ENCODE measurements at regions not wholly inside any gene's neighbourhood (a gene's known extent, or its start where the extent isn't known, plus 50 kb on each side); places are given as distances from the start of the nearest gene placed in this dataset.

GRCh38 chr7:79930604-79931003, 204.0 kb upstream of the GNAI1 start:
- 90 to 100% methylated on average over 2 of the region's 2 CpGs for WGBS, 2 experiments (ENCODE audit: insufficient coverage in 1 of 2, insufficient read length in 1 of 2)
- Histone ChIP-seq H3K27ac (ENCODE audit: low read depth, low read length) (no peak overlapping the region), H3K9ac (ENCODE audit: extremely low read depth, low read length, poor library complexity, severe bottlenecking) (no peak overlapping the region), H3K4me1 (ENCODE audit: control insufficient read depth, insufficient read depth, low read length) (peaks cover 4% of the 10 kb centered on the region), H3K4me3 (ENCODE audit: low read length) (no peak overlapping the region), H3K9me3 (ENCODE audit: control insufficient read depth, low read length) (no peaks in the 10 kb centered on the region), H3K27me3 (ENCODE audit: control insufficient read depth, insufficient read depth, low read length, poor library complexity, severe bottlenecking) (no peaks in the 10 kb centered on the region), H3K36me3 (ENCODE audit: control insufficient read depth, insufficient read depth, low read length) (no peaks in the 10 kb centered on the region)
- TF ChIP-seq CTCF (conservative IDR thresholded peaks at IDR 0.05) = no peak
- Mint-ChIP-seq H3K9me3 (no peaks in the 10 kb centered on the region), H3K4me1 (no peaks in the 10 kb centered on the region), H3K36me3 (ENCODE audit: low read depth) (no peaks in the 10 kb centered on the region), H3K27me3 (ENCODE audit: insufficient read depth) (no peaks in the 10 kb centered on the region), H3K27ac (no peak overlapping the region), H3K4me3 (no peak overlapping the region)
- no peak for DNase-seq

DNA sequence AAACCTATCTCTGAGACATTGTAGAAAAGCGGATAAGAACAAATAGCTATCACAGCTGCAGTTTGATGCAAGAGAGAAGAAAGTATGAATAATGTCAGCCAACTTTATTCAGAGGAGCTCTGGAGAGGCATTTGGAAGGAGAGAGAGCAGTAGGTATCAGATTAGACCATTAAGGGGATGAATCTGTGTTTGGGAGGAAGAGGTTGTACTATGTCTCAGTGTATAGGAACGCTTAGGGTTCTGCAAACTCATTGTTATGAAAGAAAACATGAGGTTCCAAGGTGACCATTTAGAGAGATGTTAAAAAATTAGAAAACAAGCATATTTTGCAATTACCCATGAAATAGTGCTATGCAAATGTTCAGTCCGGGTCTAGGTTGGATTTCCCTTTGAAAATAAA, 207.5 kb upstream of the GNAI1 start:
- no peak overlapping the region for H3K27ac Mint-ChIP-seq
- no peaks in the 10 kb centered on the region for H3K9me3 Mint-ChIP-seq
- no peak for DNase-seq
- H3K27ac ChIP-seq (ENCODE audit: low read depth, low read length) = no peak overlapping the region
- H3K9ac ChIP-seq (ENCODE audit: extremely low read depth, low read length, poor library complexity, severe bottlenecking) = no peak overlapping the region
- H3K9me3 ChIP-seq (ENCODE audit: control insufficient read depth, low read length) = no peaks in the 10 kb centered on the region
- H3K27me3 ChIP-seq (ENCODE audit: control insufficient read depth, insufficient read depth, low read length, poor library complexity, severe bottlenecking) = no peaks in the 10 kb centered on the region
- no peak for TF ChIP-seq CTCF (conservative IDR thresholded peaks at IDR 0.05)
- peaks cover 4% of the 10 kb centered on the region for H3K4me1 ChIP-seq (ENCODE audit: control insufficient read depth, insufficient read depth, low read length)
- no peak overlapping the region for H3K4me3 ChIP-seq (ENCODE audit: low read length)
- no peaks in the 10 kb centered on the region for H3K27me3 Mint-ChIP-seq (ENCODE audit: insufficient read depth)
- H3K4me3 Mint-ChIP-seq = no peak overlapping the region
- H3K36me3 ChIP-seq (ENCODE audit: control insufficient read depth, insufficient read depth, low read length) = no peaks in the 10 kb centered on the region
- H3K36me3 Mint-ChIP-seq (ENCODE audit: low read depth) = no peaks in the 10 kb centered on the region
- no peaks in the 10 kb centered on the region for H3K4me1 Mint-ChIP-seq
- 82 to 93% methylated on average over 2 to 3 of the region's 3 CpGs for WGBS, 2 experiments (ENCODE audit: insufficient coverage in 1 of 2, insufficient read length in 1 of 2)

DNA sequence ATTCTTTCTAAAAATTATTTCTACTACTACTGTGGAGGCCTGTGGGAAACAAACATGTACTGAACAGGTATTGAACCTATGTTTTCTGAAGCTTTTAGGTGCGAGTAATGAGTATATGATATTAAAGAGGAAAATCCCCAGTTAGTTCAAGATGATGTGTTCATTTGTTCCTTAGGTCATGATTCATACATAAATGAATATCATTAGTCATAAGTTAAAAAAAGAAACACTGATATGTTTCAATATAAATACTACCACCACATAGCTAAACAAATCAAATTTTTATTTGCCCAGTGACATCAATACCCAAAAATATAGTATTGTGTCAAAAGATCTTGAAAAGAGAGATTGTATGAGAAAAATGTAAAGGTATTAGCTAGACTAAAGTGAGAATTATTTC, 210.7 kb upstream of the GNAI1 start:
- Histone ChIP-seq H3K27ac (ENCODE audit: low read depth, low read length) (no peak overlapping the region), H3K36me3 (ENCODE audit: control insufficient read depth, insufficient read depth, low read length) (no peaks in the 10 kb centered on the region), H3K27me3 (ENCODE audit: control insufficient read depth, insufficient read depth, low read length, poor library complexity, severe bottlenecking) (no peaks in the 10 kb centered on the region), H3K9me3 (ENCODE audit: control insufficient read depth, low read length) (no peaks in the 10 kb centered on the region), H3K9ac (ENCODE audit: extremely low read depth, low read length, poor library complexity, severe bottlenecking) (no peak overlapping the region), H3K4me1 (ENCODE audit: control insufficient read depth, insufficient read depth, low read length) (no peaks in the 10 kb centered on the region), H3K4me3 (ENCODE audit: low read length) (no peak overlapping the region)
- no peaks in the 10 kb centered on the region for H3K27me3 Mint-ChIP-seq (ENCODE audit: insufficient read depth)
- H3K9me3 Mint-ChIP-seq = no peaks in the 10 kb centered on the region
- no peaks in the 10 kb centered on the region for H3K36me3 Mint-ChIP-seq (ENCODE audit: low read depth)
- 93% methylated on average over 1 of the region's 1 CpG; no CpG with 5 or more reads in 1 of the 2 experiments for WGBS, 2 experiments (ENCODE audit: insufficient coverage in 1 of 2, insufficient read length in 1 of 2)
- DNase-seq = no peak
- no peak overlapping the region for H3K4me3 Mint-ChIP-seq
- no peak for TF ChIP-seq CTCF (conservative IDR thresholded peaks at IDR 0.05)
- no peaks in the 10 kb centered on the region for H3K4me1 Mint-ChIP-seq
- H3K27ac Mint-ChIP-seq = no peak overlapping the region

Data from endodermal cell (in vitro differentiated cells).